Hepatic stellate cell (primary cell): ENCODE measurements at regions not wholly inside any gene's neighbourhood (a gene's known extent, or its start where the extent isn't known, plus 50 kb on each side); places are given as distances from the start of the nearest gene placed in this dataset.
"Not testable (repeated sequence)": the region's sequence is repeated elsewhere in the genome, so short reads cannot be mapped to it uniquely, and the experiment has no call there.

Source experiments
- DNase-seq: peaks from one replicate; pipeline ENCODE4 v3.0.0; 2011; ENCODE audit warnings: low spot score

- DNase-seq = not testable (repeated sequence)
Measured at GRCh38 chr10:76815505-76815904, 822.1 kb downstream of the KCNMA1 start.

GRCh38 chr10:76811430-76811829, 826.2 kb downstream of the KCNMA1 start:
- no peak for DNase-seq

- no peak for DNase-seq
Measured at GRCh38 chr10:76788452-76788811, 849.2 kb downstream of the KCNMA1 start.

- no peak for DNase-seq
Measured at GRCh38 chr10:76787746-76788451, 849.7 kb downstream of the KCNMA1 start.

- DNase-seq = no peak
Measured at GRCh38 chr10:76786504-76787072, 851.0 kb downstream of the KCNMA1 start.

GRCh38 chr10:76784076-76784475, 853.5 kb downstream of the KCNMA1 start:
- no peak for DNase-seq

- DNase-seq = no peak
Measured at GRCh38 chr10:76779796-76780301, 857.8 kb downstream of the KCNMA1 start.

- no peak for DNase-seq
Measured at GRCh38 chr10:76778914-76779795, 858.5 kb downstream of the KCNMA1 start.

- DNase-seq = no peak
Measured at GRCh38 chr10:76774987-76775603, 862.5 kb downstream of the KCNMA1 start.

- DNase-seq = no peak
Measured at GRCh38 chr10:76769582-76769981, 868.0 kb downstream of the KCNMA1 start.

- no peak for DNase-seq
Measured at GRCh38 chr10:76769161-76769560, 868.4 kb downstream of the KCNMA1 start.

- DNase-seq = no peak
Measured at GRCh38 chr10:76766682-76767081, 870.9 kb downstream of the KCNMA1 start.

GRCh38 chr10:76764921-76765320, 872.7 kb downstream of the KCNMA1 start:
- not testable (repeated sequence) for DNase-seq

- DNase-seq = no peak
Measured at GRCh38 chr10:76764177-76764576, 873.4 kb downstream of the KCNMA1 start.

- DNase-seq = no peak
Measured at GRCh38 chr10:76763376-76763775, 874.2 kb downstream of the KCNMA1 start.

- DNase-seq = no peak
Measured at GRCh38 chr10:76759681-76760080, 877.9 kb downstream of the KCNMA1 start.

- DNase-seq = no peak
Measured at GRCh38 chr10:76743169-76743568, 894.4 kb downstream of the KCNMA1 start.

- DNase-seq = no peak
Measured at GRCh38 chr10:76740514-76740913, 897.1 kb downstream of the KCNMA1 start.

GRCh38 chr10:76738991-76739390, 898.6 kb downstream of the KCNMA1 start:
- no peak for DNase-seq

GRCh38 chr10:76736815-76737618, 900.6 kb downstream of the KCNMA1 start:
- no peak for DNase-seq

GRCh38 chr10:76736392-76736791, 901.2 kb downstream of the KCNMA1 start:
- DNase-seq = no peak

- no peak for DNase-seq
Measured at GRCh38 chr10:76735866-76736265, 901.7 kb downstream of the KCNMA1 start.
